GM12892 (cell line): ENCODE measurements at regions not wholly inside any gene's neighbourhood (a gene's known extent, or its start where the extent isn't known, plus 50 kb on each side); places are given as distances from the start of the nearest gene placed in this dataset.

Source experiments
- DNase-seq: peaks from one replicate; pipeline ENCODE4 v3.0.0; 2011; ENCODE audit not compliant: insufficient read length
- FAIRE-seq: peaks from 2 replicates; lab custom pipeline; 2011; peaks lifted over from hg19 to GRCh38; lab: Jason Lieb, UNC
- POLR2A ChIP-seq: IDR thresholded peaks from 2 replicates; pipeline ENCODE4 v1.6.1; 2011; ENCODE audit warnings: low read depth, low read length, control low read depth
- POLR2AphosphoS5 ChIP-seq: IDR thresholded peaks from 2 replicates; pipeline ENCODE4 v1.6.1; 2011; ENCODE audit warnings: low read depth, low read length, control low read depth
- TAF1 ChIP-seq: IDR thresholded peaks from 2 replicates; pipeline ENCODE4 v1.6.1; 2011; ENCODE audit warnings: low read depth, mild to moderate bottlenecking, control low read depth, low read length, borderline replicate concordance

DNA sequence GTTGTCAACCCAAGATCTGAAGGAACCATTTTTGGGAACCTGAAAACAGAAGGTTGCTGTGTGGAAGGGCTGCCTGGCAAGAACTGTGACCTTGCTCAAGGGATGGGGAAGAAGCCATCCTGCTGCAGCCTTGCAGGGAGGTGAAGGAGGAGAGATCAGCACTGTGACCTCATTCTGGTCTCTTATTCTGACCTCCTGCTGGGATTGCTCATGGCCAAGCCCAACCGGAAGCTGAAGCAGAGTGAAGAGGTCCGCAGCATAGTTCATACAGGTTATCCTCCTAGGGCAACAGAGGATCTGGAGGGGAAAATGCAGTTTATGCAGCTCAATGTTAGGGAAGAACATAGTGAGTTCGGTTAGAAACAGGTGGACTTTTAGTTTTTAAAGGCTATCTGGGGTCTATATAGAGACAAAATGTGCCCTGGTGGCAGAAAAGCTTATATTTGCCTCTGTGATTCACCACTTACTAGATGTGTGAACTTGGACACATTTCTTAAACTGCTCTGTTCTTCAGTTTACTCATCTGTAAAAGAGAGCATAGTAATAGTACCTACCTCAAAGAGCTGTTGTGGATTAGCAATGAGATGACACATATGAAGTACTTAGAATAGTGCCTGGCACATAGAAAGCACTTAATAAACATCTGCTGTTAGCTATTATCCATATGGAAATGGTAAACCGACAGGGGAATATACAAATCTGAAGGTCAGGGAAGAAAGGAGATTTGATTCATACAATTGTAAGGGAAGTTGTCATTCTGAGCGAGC lies 57.9 kb upstream of the BNC2 start:
- TF ChIP-seq TAF1 (no peak), POLR2AphosphoS5 (no peak), POLR2A (no peak)
- no peak for DNase-seq
- no peak for FAIRE-seq

DNA sequence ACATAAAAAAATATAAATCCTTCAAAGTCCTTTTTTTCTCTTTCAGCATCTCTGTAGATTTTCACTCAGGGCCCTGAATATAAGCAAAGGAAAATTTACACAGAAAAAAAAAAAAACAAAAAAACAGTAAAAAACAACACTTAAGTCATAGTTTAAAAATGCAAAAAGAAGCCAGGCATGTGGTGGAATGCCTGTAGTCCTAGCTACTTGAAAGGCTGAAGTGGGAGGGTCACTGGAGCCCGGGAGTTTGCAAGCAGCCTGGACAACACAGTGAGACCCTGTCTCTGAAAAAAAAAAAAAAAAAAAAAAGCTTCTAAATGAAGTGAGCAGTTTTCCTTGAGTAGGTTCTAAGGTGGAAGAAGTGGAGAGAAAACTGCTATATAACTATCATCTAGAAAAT lies 55.0 kb upstream of the BNC2 start:
- TF ChIP-seq POLR2A (no peak), TAF1 (no peak), POLR2AphosphoS5 (no peak)
- no peak for DNase-seq
- FAIRE-seq, result no peak

DNA sequence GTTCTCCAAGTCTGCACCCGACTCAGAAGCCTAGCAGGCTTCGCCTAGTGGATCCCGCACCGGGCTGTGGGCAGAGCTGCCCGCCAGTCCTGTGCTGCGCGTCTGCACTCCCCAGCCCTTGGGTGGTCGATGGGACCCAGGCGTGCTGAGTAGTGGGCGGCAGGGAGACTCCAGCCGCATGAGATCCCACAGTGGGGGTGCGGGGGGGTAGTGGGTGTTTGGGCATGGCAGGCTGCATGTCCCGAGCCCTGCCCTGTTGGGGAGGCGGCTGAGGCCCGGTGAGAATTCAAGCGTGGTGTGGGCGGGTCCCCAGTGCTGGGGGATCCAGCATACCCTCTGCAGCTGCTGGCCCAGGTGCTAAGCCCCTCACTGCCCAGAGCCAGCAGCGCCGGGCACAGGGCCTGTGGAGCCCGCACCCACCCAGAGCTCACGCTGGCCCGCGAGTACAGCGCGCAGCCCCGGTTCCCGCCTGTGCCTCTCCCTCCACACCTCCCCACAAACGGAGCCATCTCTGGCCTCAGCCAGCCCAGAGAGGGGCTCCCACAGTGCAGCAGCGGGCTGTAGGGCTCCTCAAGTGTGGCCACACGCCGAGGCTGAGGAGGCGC lies 53.9 kb upstream of the BNC2 start:
- DNase-seq (no peak), FAIRE-seq (no peak)
- TF ChIP-seq POLR2AphosphoS5, result no peak
- no peak for TF ChIP-seq TAF1
- TF ChIP-seq POLR2A, result no peak

DNA sequence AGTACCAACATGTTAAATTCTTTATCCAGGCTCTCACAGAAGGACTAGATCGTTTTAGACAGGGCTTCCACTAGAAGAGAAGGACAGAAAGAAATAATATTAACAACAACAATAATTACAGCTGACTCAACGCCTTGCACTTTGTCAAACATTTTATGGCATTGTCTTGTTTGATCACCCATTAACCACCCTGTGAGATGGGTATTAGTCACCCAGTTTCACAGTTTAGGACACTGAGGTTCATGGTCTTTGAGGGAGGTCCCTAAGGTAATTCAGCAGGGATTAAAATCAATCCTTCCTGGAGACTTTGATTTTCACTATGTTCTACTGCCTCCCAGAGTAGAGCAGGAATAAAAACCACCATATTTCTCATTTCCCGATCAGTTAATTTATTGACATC lies 51.4 kb upstream of the BNC2 start:
- DNase-seq, result no peak
- FAIRE-seq, result no peak
- no peak for TF ChIP-seq POLR2A
- no peak for TF ChIP-seq TAF1
- no peak for TF ChIP-seq POLR2AphosphoS5
